Activated naive CD8-positive, alpha-beta T cell (primary cell): ENCODE measurements at regions not wholly inside any gene's neighbourhood (a gene's known extent, or its start where the extent isn't known, plus 50 kb on each side); places are given as distances from the start of the nearest gene placed in this dataset.
"Not testable (repeated sequence)": the region's sequence is repeated elsewhere in the genome, so short reads cannot be mapped to it uniquely, and the experiment has no call there.

ENCODE experiments used
- H3K27ac Mint-ChIP-seq: one replicate; pipeline ENCODE4 v1.8.0; 2021; ENCODE audit warnings: mixed read lengths
- H3K27me3 Mint-ChIP-seq: one replicate; pipeline ENCODE4 v1.8.0; 2021; ENCODE audit warnings: mixed read lengths
- H3K36me3 Mint-ChIP-seq: one replicate; pipeline ENCODE4 v1.8.0; 2021; ENCODE audit warnings: mixed read lengths
- H3K4me1 Mint-ChIP-seq: one replicate; pipeline ENCODE4 v1.8.0; 2021; ENCODE audit warnings: low read depth, mixed read lengths
- H3K4me3 Mint-ChIP-seq: one replicate; pipeline ENCODE4 v1.8.0; 2021; ENCODE audit warnings: mild to moderate bottlenecking, mixed read lengths
- H3K9me3 Mint-ChIP-seq: one replicate; pipeline ENCODE4 v1.8.0; 2021; ENCODE audit warnings: low read depth, mixed read lengths

DNA sequence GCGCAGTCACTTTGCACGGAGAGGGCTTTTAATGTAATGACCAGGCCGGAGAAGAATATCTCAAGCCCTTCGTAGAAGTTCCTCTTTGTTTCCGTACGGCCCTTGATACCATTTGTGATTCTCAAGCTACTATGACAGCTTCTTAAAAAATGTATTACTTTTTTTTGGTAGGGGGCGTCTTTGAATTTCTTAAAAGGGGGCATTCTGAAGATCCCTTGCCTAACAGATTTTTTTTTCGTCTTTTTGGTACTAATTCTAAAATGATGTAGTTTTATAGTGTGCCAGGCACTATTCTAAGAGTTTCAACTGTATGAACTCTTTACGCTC, 614.0 kb downstream of the MCTP2 start:
- Mint-ChIP-seq H3K4me1 (no peaks in the 10 kb centered on the region), H3K27ac (no peak overlapping the region), H3K27me3 (peaks cover 38% of the 10 kb centered on the region), H3K4me3 (peak overlapping the region; percentile 36), H3K9me3 (peaks cover 11% of the 10 kb centered on the region), H3K36me3 (peaks cover 2% of the 10 kb centered on the region)

DNA sequence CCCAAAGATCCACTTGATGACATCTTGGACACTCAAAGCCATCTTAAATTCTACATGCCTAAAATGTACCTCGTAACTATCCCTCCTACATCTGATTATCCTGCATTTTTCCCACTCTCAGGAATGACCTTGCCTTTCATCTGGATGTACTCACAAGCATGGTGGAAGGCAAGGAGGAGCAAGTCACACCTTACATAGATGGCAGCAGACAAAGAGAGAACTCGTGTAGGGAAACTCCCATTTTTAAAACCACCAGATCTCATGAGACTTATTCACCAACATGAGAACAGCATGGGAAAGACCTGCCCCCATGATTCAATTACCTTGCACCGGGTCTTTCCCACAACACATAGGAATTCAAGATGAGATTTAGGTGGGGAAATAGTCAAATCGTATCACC, 616.0 kb downstream of the MCTP2 start:
- Mint-ChIP-seq H3K4me1 (no peaks in the 10 kb centered on the region), H3K27ac (no peak overlapping the region), H3K4me3 (no peak overlapping the region), H3K27me3 (peaks cover 31% of the 10 kb centered on the region), H3K9me3 (peaks cover 6% of the 10 kb centered on the region), H3K36me3 (no peaks in the 10 kb centered on the region)

DNA sequence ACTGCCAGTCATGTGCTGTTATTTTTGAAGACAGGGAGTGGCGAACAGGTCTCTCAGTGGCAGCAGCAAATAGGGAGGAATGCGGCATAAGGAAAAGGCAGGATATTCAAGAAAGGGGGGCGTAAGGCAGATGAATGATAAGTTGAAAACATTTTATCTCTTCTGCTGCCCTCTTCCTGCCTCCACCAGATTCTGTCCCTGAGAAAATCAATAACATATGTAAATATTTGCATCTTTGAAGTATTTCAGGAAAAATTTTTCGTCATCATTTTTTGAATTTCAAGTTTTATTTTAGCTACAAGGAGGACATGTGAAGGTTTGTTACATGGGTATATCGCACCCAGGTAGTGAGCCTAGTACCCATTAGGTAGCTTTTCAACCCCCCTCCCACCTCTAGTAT, 616.7 kb downstream of the MCTP2 start:
- Mint-ChIP-seq H3K9me3 (peaks cover 6% of the 10 kb centered on the region), H3K27me3 (peaks cover 31% of the 10 kb centered on the region), H3K4me3 (no peak overlapping the region), H3K36me3 (no peaks in the 10 kb centered on the region), H3K27ac (no peak overlapping the region), H3K4me1 (no peaks in the 10 kb centered on the region)

DNA sequence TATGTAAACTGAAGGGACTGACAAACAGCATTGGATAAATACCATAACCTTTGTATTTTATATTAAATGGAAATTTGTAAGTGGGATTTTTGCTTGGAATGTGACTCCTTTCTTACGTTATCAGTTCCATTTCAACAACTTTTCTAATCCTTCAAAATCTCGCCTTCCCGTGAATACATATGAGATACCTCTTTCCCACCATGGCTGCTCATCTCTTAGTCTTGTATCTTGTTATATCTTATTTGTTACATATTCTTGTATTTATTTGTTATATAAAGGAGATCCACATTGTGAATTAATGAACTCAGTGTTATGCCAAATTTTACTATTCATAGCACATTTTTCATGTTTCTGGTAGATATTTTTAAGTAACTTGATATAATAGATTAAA, 623.7 kb downstream of the MCTP2 start:
- Mint-ChIP-seq H3K27ac (no peak overlapping the region), H3K36me3 (no peaks in the 10 kb centered on the region), H3K4me3 (no peak overlapping the region), H3K27me3 (peaks cover 6% of the 10 kb centered on the region), H3K4me1 (no peaks in the 10 kb centered on the region), H3K9me3 (no peaks in the 10 kb centered on the region)

DNA sequence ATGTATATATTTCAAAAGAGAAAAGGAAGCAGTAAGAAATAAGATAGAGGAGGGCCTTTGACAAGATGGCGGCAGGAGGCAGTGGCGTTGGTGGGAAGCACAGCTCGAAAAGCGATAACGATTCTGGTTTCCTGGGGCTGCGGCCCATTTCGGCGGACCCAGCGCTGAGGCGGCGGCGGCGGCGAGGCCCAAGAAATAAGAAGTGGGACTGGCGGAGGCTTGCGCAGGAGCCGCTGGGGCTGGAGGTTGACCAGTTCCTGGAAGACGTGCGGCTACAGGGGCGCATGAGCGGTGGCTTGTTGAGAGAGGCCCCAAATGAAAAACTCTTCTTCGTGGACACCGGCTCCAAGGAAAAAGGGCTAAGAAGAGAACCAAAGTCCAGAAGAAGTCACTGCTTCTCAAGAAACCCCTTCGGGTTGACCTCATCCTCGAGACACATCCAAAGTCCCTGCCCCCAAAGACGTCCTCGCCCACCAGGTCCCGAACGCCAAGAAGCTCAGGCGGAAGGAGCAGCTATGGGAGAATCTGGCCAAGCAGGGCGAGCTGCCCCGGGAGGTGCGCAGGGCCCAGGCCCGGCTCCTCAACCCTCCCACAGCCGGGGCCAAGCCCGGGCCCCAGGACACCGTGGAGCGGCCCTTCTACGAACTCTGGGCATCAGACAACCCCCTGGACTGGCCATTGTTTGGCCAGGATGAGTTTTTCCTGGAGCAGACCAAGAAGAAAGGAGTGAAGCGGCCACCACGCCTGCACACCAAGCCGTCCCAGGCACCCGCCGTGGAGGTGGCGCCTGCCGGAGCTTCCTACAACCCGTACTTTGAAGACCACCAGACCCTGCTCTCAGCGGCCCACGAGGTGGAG, 624.3 kb downstream of the MCTP2 start:
- Mint-ChIP-seq H3K27ac (no peak overlapping the region), H3K4me1 (no peaks in the 10 kb centered on the region), H3K36me3 (no peaks in the 10 kb centered on the region), H3K4me3 (no peak overlapping the region), H3K27me3 (peaks cover 6% of the 10 kb centered on the region), H3K9me3 (no peaks in the 10 kb centered on the region)

DNA sequence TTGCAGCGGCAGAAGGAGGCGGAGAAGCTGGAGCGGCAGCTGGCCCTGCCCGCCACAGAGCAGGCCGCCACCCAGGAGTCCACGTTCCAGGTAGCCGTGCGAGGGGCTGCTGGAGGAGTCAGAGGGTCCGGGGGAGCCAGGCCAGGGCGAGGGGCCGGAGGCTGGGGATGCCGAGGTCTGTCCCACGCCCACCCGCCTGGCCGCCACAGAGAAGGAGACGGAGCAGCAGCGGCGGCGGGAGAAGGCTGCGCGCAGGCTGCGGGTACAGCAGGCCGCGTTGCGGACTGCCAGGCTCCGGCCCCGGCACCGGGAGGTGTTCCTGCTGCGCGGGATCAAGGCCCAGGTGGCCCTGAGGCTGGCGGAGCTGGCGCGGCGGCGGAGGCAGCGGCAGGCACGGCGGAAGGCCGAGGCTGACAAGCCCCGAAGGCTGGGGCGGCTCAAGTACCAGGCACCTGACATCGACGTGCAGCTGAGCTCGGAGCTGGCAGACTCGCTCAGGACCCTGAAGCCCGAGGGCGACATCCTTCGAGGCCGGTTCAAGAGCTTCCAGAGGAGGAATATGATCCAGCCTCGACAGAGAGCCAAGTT, 625.0 kb downstream of the MCTP2 start:
- Mint-ChIP-seq H3K27me3 (peaks cover 6% of the 10 kb centered on the region), H3K4me3 (no peak overlapping the region), H3K4me1 (no peaks in the 10 kb centered on the region), H3K9me3 (no peaks in the 10 kb centered on the region), H3K36me3 (no peaks in the 10 kb centered on the region), H3K27ac (no peak overlapping the region)

DNA sequence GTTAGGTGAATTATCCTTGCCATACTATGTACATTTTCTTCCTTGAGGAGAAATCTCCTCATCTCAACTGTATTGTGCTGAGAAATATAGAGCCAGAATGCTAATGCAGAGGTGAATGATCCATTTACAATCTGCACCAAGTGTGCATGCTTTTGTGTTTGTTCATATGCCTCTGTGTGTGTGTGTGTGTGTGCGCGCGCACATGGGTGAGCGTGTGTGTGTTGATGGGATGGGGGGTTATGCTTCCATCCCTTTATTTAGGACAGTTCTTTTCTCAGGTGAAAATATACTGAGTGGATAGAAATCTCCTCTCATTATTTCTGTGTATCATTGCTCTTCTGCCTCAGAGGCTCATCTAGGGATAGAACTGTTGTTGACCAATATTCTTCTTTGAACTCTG, 626.1 kb downstream of the MCTP2 start:
- Mint-ChIP-seq H3K9me3 (no peaks in the 10 kb centered on the region), H3K4me3 (no peak overlapping the region), H3K4me1 (no peaks in the 10 kb centered on the region), H3K36me3 (no peaks in the 10 kb centered on the region), H3K27me3 (peaks cover 3% of the 10 kb centered on the region), H3K27ac (no peak overlapping the region)

DNA sequence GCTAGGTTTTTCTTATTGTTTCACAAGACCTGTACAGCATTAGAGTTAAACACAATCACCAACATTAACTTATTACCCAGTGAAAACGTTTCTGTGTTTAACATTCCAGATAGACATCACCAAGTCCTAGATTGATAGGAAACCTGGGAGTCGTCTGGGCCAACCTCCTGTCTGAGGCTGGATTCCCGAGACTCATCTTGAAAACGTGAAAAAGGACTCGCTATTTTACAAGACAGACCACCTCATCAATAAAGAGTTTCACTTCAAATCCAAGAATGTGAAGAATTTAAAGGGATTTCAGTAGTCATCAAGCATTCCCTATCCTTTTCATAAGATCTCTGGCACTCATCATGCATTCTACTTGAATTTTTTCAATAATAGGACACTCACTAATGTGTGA, 626.6 kb downstream of the MCTP2 start:
- H3K27ac Mint-ChIP-seq = no peak overlapping the region
- H3K27me3 Mint-ChIP-seq = peaks cover 3% of the 10 kb centered on the region
- no peaks in the 10 kb centered on the region for H3K36me3 Mint-ChIP-seq
- no peak overlapping the region for H3K4me3 Mint-ChIP-seq
- no peaks in the 10 kb centered on the region for H3K9me3 Mint-ChIP-seq
- no peaks in the 10 kb centered on the region for H3K4me1 Mint-ChIP-seq

DNA sequence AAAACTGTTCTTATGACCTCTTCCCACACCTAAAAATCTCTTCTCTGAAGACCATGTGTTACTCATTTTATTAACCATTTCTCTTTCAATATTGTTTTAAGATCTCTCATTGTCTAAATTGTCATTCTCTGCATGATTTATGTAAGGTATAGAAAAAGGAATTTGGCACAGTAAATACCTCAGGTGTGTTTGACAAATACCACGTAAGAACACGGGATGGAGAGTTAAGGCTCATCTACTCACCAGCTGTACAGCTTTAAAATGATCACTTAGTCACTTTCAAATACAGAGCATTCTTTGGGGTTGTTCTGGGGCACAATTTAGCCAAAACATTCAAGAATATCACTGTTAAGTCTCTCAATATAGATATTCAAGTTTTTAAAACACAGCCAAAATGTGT, 627.1 kb downstream of the MCTP2 start:
- H3K9me3 Mint-ChIP-seq = no peaks in the 10 kb centered on the region
- H3K4me1 Mint-ChIP-seq = no peaks in the 10 kb centered on the region
- no peaks in the 10 kb centered on the region for H3K36me3 Mint-ChIP-seq
- H3K27me3 Mint-ChIP-seq = peaks cover 1% of the 10 kb centered on the region
- no peak overlapping the region for H3K27ac Mint-ChIP-seq
- H3K4me3 Mint-ChIP-seq = no peak overlapping the region

DNA sequence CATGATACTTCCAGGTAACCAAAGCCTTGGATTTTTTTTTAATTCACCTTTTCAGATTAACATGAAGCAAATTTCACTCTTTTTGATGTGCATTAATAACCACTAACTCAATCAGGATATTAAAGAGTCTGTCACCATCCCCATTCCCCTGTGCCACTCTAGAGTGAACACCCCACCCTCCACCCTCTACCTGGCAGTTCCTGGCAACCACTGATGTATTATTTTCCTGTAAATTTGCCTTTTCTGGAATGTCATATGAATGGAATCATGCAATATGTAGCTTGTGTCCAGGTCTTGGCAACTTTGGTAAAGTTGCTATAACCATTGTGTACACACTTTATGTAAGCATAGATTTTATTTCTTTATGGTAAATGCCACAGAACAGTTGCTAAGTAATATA, 627.6 kb downstream of the MCTP2 start:
- no peaks in the 10 kb centered on the region for H3K9me3 Mint-ChIP-seq
- H3K36me3 Mint-ChIP-seq = no peaks in the 10 kb centered on the region
- no peaks in the 10 kb centered on the region for H3K27me3 Mint-ChIP-seq
- no peak overlapping the region for H3K27ac Mint-ChIP-seq
- no peaks in the 10 kb centered on the region for H3K4me1 Mint-ChIP-seq
- H3K4me3 Mint-ChIP-seq = no peak overlapping the region

DNA sequence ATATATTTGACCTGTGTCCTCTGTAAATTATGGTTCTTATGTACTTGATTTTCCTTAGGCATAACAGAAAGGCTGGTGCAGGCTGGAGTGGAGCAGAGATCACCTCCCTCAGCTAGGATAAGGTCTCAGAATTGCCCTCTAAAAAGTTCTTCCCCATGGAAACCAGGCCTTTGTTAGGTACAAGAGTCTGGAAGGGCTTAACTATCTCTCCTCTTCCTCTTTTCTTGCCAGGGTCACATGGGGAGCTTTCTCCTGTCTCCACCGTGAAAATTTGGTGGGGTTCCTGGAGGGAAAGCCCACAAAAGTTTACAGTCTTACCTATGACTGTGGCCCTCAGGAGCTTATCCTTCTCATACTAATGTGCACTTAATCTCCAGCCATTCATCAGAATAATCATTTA, 633.2 kb downstream of the MCTP2 start:
- peaks cover 2% of the 10 kb centered on the region for H3K27me3 Mint-ChIP-seq
- H3K4me3 Mint-ChIP-seq = no peak overlapping the region
- H3K4me1 Mint-ChIP-seq = no peaks in the 10 kb centered on the region
- H3K27ac Mint-ChIP-seq = no peak overlapping the region
- no peaks in the 10 kb centered on the region for H3K36me3 Mint-ChIP-seq
- H3K9me3 Mint-ChIP-seq = no peaks in the 10 kb centered on the region

DNA sequence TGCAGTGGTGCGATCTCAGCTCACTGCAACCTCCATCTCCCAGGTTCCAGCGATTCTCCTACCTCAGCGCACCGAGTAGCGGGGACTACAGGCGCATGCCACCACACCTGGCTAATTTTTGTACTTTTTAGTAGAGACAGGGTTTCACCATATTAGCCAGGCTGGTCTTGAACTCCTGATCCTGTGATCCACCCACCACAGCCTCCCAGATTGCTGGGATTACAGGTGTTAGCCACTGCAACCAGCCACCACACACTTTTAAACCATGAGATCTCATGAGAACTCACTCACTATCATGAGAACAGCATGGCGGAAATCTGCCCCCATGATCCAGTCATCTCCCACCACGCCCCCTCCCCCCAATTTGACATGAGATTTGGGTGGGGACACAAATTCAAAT, 636.9 kb downstream of the MCTP2 start:
- not testable (repeated sequence) for H3K36me3 Mint-ChIP-seq, H3K27me3 Mint-ChIP-seq, H3K4me3 Mint-ChIP-seq, H3K9me3 Mint-ChIP-seq, H3K27ac Mint-ChIP-seq, H3K4me1 Mint-ChIP-seq

DNA sequence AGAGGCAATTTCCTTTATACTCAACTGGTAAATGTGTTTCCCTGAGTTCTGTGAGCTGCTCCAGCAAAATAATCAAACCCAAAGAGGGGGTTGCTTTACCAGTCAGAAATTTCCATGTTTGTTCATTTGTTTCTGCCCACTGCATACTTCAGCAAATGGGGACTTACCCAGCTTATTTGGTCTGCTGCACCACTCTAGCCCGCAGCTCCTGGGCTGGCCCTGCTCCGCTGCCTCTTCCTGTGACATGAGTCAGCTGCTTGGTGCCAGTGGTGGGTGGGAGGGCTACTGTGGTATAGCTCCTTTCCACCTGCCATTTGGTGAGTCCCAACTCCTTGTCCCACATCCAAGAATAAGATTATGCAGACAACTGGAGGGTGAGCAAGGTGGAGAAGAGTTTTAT, 644.2 kb downstream of the MCTP2 start:
- H3K27ac Mint-ChIP-seq = no peak overlapping the region

DNA sequence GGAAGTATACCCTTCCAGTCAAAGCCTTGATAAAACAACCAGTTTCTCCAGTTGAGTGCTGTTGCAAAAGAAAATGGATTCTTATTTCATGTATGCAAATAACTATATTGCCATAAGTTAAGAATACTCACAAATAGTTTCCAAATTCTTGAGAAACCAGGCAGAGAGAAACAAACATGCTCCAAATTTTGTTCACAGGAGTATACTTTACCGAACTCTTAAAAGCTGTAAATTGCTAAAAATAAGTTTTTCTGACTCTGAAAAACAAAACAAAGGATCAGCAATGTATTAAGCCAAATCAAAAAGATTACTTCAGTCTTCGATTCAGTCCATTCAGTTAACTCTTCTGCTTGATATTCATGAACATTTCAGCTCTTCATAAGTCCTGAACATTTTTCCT, 646.5 kb downstream of the MCTP2 start:
- no peak overlapping the region for H3K4me3 Mint-ChIP-seq
- H3K4me1 Mint-ChIP-seq = no peaks in the 10 kb centered on the region
- H3K27me3 Mint-ChIP-seq = no peaks in the 10 kb centered on the region
- no peaks in the 10 kb centered on the region for H3K36me3 Mint-ChIP-seq
- peaks cover 7% of the 10 kb centered on the region for H3K9me3 Mint-ChIP-seq
- H3K27ac Mint-ChIP-seq = no peak overlapping the region

More for the DNA sequence above, 644.2 kb downstream of the MCTP2 start:
- Mint-ChIP-seq H3K4me3 (no peak overlapping the region), H3K36me3 (no peaks in the 10 kb centered on the region), H3K4me1 (no peaks in the 10 kb centered on the region), H3K9me3 (peaks cover 13% of the 10 kb centered on the region), H3K27me3 (no peaks in the 10 kb centered on the region)

DNA sequence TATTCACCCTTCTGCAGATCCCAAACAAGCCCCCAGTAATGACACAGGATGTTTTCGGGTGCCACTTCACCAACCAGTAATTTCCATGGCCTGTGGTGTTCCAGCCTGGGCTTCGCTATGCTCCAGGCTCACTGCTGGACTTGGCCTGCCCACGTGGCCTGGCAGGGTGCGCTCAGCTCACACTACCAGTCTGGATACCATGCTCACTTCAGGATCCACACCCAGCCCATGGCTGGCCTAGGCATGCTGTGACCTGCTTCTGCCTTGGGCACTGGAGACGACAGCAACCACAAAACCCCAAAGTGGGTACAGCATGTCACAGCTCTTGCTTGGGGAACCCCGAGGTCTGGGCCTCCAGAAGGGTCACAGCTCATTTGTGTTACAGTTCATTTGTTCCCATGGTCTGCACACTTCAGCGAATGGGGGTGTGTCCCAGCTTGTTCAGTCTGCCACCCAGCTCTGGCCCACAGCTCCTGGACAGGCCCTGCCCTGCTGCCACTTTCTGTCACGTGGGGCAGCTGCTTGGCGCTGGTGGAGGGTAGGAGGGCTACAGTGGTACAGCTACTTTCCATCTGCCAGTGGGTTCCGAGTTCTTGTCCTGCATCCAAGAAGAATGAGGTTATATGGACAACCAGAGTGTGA, 650.8 kb downstream of the MCTP2 start:
- Mint-ChIP-seq H3K27ac (no peak overlapping the region), H3K4me1 (no peaks in the 10 kb centered on the region), H3K9me3 (peaks cover 4% of the 10 kb centered on the region), H3K36me3 (no peaks in the 10 kb centered on the region), H3K4me3 (no peak overlapping the region), H3K27me3 (no peaks in the 10 kb centered on the region)

DNA sequence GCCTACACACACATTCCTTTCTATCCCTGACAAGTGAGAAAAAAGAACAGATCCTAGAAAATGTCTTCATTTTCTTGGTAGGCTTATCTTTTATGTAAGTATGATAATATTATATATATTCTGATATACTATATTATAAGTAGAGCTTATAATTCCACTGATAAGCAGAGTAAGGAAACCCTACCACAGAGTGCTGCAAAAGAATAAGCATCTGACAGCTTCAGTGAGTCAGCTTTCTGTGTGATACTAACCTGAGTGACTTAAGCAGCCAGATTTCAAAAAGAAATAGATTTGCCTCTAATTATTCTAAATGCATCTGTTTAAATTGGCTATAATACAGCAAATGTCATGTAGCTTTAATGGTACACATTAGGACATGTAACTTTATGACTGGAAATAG, 656.0 kb downstream of the MCTP2 start:
- no peaks in the 10 kb centered on the region for H3K9me3 Mint-ChIP-seq
- no peak overlapping the region for H3K4me3 Mint-ChIP-seq
- no peaks in the 10 kb centered on the region for H3K36me3 Mint-ChIP-seq
- peaks cover 4% of the 10 kb centered on the region for H3K27me3 Mint-ChIP-seq
- no peaks in the 10 kb centered on the region for H3K4me1 Mint-ChIP-seq
- H3K27ac Mint-ChIP-seq = no peak overlapping the region
